Kidney (tissue), 13 donors: ENCODE measurements at regions not wholly inside any gene's neighbourhood (a gene's known extent, or its start where the extent isn't known, plus 50 kb on each side); places are given as distances from the start of the nearest gene placed in this dataset.

Experiments
- DNase-seq, 5 donors: peaks; one replicate each; pipeline ENCODE4 v3.0.0-alpha.2; 2013 to 2020
- FAIRE-seq: peaks from 2 replicates; lab custom pipeline; 2012; peaks lifted over from hg19 to GRCh38; lab: Jason Lieb, UNC
- H3K27ac ChIP-seq, 2 donors: one replicate each; pipeline ENCODE4 v1.7.0; 2013; ENCODE audit warnings: low read depth in 2 of 2, low read length in 2 of 2, inconsistent platforms in 1 of 2
- H3K27me3 ChIP-seq: one replicate; pipeline ENCODE4 v1.7.1; 2013; ENCODE audit warnings: low read length, inconsistent platforms; ENCODE audit not compliant: control insufficient read depth, insufficient read depth
- H3K36me3 ChIP-seq, 3 donors: one replicate each; pipeline versions ENCODE4 v1.7.0 to v1.7.1; 2013; ENCODE audit warnings: low read length in 3 of 3, control low read depth in 1 of 3, inconsistent platforms in 1 of 3; ENCODE audit not compliant: insufficient read depth in 3 of 3, control insufficient read depth in 2 of 3
- H3K4me1 ChIP-seq, 3 donors: one replicate each; pipeline versions ENCODE4 v1.7.0 to v1.7.1; 2013; ENCODE audit warnings: low read length in 3 of 3, inconsistent platforms in 1 of 3, low read depth in 1 of 3; ENCODE audit not compliant: control insufficient read depth in 2 of 3, insufficient read depth in 2 of 3
- H3K4me3 ChIP-seq, 3 donors: one replicate each; pipeline versions ENCODE4 v1.7.0 to v1.8.1; 2013; ENCODE audit warnings: low read length in 3 of 3, control low read depth in 1 of 3, inconsistent platforms in 1 of 3
- H3K9ac ChIP-seq, 3 donors: one replicate each; pipeline versions ENCODE4 v1.7.0 to v1.7.1; 2013; ENCODE audit warnings: low read length in 3 of 3, control low read depth in 1 of 3, inconsistent platforms in 1 of 3
- H3K9me3 ChIP-seq, 3 donors: one replicate each; pipeline versions ENCODE4 v1.7.0 to v1.7.1; 2013; ENCODE audit warnings: low read length in 3 of 3, control low read depth in 1 of 3, inconsistent platforms in 1 of 3; ENCODE audit not compliant: control insufficient read depth in 2 of 3, insufficient read depth in 1 of 3
- intact Hi-C: fragments of 100-400 bp; cut with DNase I; formaldehyde crosslinking; loops from one replicate; pipeline ENCODE4 v1.11.1; 2022
- TF ChIP-seq, protein P1 (sequence below): IDR thresholded peaks from 3 replicates; pipeline ENCODE4 v1.5.1; 2012; ENCODE audit warnings: mild to moderate bottlenecking, moderate library complexity, borderline replicate concordance; ENCODE audit not compliant: insufficient read depth; ENCODE audit errors: extremely low read depth
- donor health status: control.
- donor health status: control.
- donor health status: control.
- donor health status: control.
- donor health status: control.
- donor health status: DM: yes; HTN: yes; CAD: no.
- donor health status: Normal renal cell carcinoma (clear cell type).

- Histone ChIP-seq H3K27me3 (no peaks in the 10 kb centered on the region), H3K4me1 (peaks cover 0 to 5% (median 0%) of the 10 kb centered on the region in 3 donors), H3K9me3 (no peaks in the 10 kb centered on the region), H3K4me3 (no peak overlapping the region), H3K9ac (no peak overlapping the region), H3K27ac (no peak overlapping the region), H3K36me3 (no peaks in the 10 kb centered on the region)
- FAIRE-seq (no peak), DNase-seq (no peak)
- TF ChIP-seq, protein P1, sequence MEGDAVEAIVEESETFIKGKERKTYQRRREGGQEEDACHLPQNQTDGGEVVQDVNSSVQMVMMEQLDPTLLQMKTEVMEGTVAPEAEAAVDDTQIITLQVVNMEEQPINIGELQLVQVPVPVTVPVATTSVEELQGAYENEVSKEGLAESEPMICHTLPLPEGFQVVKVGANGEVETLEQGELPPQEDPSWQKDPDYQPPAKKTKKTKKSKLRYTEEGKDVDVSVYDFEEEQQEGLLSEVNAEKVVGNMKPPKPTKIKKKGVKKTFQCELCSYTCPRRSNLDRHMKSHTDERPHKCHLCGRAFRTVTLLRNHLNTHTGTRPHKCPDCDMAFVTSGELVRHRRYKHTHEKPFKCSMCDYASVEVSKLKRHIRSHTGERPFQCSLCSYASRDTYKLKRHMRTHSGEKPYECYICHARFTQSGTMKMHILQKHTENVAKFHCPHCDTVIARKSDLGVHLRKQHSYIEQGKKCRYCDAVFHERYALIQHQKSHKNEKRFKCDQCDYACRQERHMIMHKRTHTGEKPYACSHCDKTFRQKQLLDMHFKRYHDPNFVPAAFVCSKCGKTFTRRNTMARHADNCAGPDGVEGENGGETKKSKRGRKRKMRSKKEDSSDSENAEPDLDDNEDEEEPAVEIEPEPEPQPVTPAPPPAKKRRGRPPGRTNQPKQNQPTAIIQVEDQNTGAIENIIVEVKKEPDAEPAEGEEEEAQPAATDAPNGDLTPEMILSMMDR, result no peak
- intact Hi-C loops, result no loop called here
These were observed 161.6 kb upstream of the PRDX4 start for GRCh38 chrX:23505531-23506303.

GRCh38 chrX:23509256-23509655, 158.0 kb upstream of the PRDX4 start:
- H3K4me1 ChIP-seq, result peaks cover 0 to 5% (median 0%) of the 10 kb centered on the region in 3 donors
- no peaks in the 10 kb centered on the region for H3K9me3 ChIP-seq
- no peak overlapping the region for H3K4me3 ChIP-seq
- H3K27ac ChIP-seq, result no peak overlapping the region
- DNase-seq (no peak), FAIRE-seq (no peak)
- H3K36me3 ChIP-seq, result no peaks in the 10 kb centered on the region
- intact Hi-C loops, result no loop called here
- no peak overlapping the region for H3K9ac ChIP-seq
- TF ChIP-seq, protein P1, result no peak
- H3K27me3 ChIP-seq, result no peaks in the 10 kb centered on the region

DNA sequence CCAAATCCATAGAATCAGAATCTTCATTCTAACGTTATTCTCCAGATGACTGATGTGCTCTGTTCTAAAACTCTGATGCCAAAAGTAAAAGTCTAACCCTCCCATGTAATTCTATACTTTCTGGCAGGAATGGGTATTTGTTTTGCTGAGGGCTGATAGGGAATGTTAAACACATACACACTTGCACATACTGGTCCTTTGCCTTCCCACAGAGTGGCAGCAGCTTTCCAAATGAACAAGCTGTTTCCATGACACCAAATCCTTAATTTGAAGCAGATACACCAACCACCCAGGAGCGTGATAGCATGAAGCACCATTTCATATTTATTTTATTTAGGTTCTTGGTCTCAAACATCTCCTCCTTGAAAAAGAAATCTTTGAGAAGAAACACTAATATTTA, 155.5 kb upstream of the PRDX4 start:
- Histone ChIP-seq H3K27me3 (no peaks in the 10 kb centered on the region), H3K9ac (no peak overlapping the region), H3K4me1 (no peaks in the 10 kb centered on the region), H3K4me3 (no peak overlapping the region), H3K9me3 (no peaks in the 10 kb centered on the region), H3K27ac (no peak overlapping the region), H3K36me3 (no peaks in the 10 kb centered on the region)
- DNase-seq, result no peak
- intact Hi-C loops, result no loop called here
- TF ChIP-seq, protein P1, result no peak
- FAIRE-seq, result no peak

GRCh38 chrX:23513121-23513520, 154.2 kb upstream of the PRDX4 start:
- FAIRE-seq, result no peak

More at GRCh38 chrX:23513121-23513520, 154.2 kb upstream of the PRDX4 start:
- H3K36me3 ChIP-seq, result no peaks in the 10 kb centered on the region
- no peak for DNase-seq
- TF ChIP-seq, protein P1, result no peak
- H3K27ac ChIP-seq, result no peak overlapping the region
- H3K4me3 ChIP-seq, result no peak overlapping the region
- H3K9me3 ChIP-seq, result no peaks in the 10 kb centered on the region
- H3K4me1 ChIP-seq, result no peaks in the 10 kb centered on the region
- H3K9ac ChIP-seq, result no peak overlapping the region
- no peaks in the 10 kb centered on the region for H3K27me3 ChIP-seq
- intact Hi-C loops, result no loop called here
